Breast epithelium (tissue), 3 donors: ENCODE measurements at regions not wholly inside any gene's neighbourhood (a gene's known extent, or its start where the extent isn't known, plus 50 kb on each side); places are given as distances from the start of the nearest gene placed in this dataset.

Experiments used
- POLR2A ChIP-seq: fragments of 450-650 bp; IDR thresholded peaks from one replicate; pipeline ENCODE4 v1.6.1; 2016; ENCODE audit warnings: antibody characterized with exemption, mild to moderate bottlenecking, moderate library complexity
- TF ChIP-seq, protein P1 (sequence below), 3 donors: fragments of 450-650 bp; IDR thresholded peaks; one replicate each; pipeline ENCODE4 v1.5.1; 2016 to 2017; ENCODE audit warnings: antibody characterized with exemption in 3 of 3, mild to moderate bottlenecking in 3 of 3, moderate library complexity in 3 of 3

DNA sequence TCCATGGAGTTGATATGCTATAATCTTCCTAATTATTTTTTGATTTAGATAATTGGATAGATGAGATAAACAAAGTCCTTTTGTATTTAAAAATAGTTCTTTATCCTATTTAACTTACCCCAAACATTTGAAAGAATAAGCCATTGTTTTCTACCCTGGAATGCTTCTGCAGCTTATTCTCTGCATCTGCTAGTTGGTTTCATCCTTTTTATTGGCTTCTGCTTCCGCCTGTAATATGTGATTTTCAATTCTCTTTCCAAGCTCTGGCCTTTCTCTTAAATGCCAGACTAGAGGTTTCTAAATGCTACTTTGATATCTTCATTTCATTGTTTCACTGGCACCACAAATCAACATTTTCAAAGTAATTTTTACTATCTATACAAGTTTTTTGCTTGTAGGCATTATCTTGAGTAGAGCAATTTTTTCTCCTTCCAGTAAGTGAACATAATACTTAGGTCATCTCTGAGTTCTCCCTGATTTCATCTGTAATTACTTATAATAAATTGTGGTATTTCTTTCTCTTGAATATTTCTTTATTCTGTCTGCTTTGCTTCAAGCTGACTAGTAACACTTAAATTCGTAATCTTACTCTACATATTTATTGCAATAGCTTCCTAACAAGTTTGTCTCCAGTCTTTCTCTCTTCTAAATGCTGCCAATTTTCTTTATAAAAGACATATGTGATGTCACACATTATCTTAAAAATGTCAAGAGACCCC is 958.4 kb downstream of the SLC6A15 start:
- TF ChIP-seq POLR2A, result no peak
- TF ChIP-seq, protein P1, sequence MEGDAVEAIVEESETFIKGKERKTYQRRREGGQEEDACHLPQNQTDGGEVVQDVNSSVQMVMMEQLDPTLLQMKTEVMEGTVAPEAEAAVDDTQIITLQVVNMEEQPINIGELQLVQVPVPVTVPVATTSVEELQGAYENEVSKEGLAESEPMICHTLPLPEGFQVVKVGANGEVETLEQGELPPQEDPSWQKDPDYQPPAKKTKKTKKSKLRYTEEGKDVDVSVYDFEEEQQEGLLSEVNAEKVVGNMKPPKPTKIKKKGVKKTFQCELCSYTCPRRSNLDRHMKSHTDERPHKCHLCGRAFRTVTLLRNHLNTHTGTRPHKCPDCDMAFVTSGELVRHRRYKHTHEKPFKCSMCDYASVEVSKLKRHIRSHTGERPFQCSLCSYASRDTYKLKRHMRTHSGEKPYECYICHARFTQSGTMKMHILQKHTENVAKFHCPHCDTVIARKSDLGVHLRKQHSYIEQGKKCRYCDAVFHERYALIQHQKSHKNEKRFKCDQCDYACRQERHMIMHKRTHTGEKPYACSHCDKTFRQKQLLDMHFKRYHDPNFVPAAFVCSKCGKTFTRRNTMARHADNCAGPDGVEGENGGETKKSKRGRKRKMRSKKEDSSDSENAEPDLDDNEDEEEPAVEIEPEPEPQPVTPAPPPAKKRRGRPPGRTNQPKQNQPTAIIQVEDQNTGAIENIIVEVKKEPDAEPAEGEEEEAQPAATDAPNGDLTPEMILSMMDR (IDR thresholded peaks at IDR 0.05), result no peak
